Stimulated activated CD4-positive, alpha-beta T cell treated with anti-CD3 and anti-CD28 coated beads, TNF-alpha, amount 100 ng/mL, for 4 hours (primary cell): ENCODE measurements at regions not wholly inside any gene's neighbourhood (a gene's known extent, or its start where the extent isn't known, plus 50 kb on each side); places are given as distances from the start of the nearest gene placed in this dataset.

ENCODE experiments used
- DNase-seq, 3 experiments: peaks; one replicate each; pipeline ENCODE4 v3.0.0-alpha.2; 2020; ENCODE audit warnings: low read depth in 3 of 3

- no peak for DNase-seq
These were observed 111.7 kb upstream of the RPS6KA3 start for GRCh38 chrX:20378233-20378920.

GRCh38 chrX:20374900-20375438, 108.3 kb upstream of the RPS6KA3 start:
- DNase-seq, result no peak

- no peak for DNase-seq
These were observed 107.7 kb upstream of the RPS6KA3 start for GRCh38 chrX:20374450-20374849.

GRCh38 chrX:20373063-20373462, 106.4 kb upstream of the RPS6KA3 start:
- no peak for DNase-seq

GRCh38 chrX:20372533-20372932, 105.8 kb upstream of the RPS6KA3 start:
- DNase-seq, result no peak

- no peak for DNase-seq
These were observed 102.8 kb upstream of the RPS6KA3 start for GRCh38 chrX:20369468-20369867.

- no peak for DNase-seq
These were observed 97.5 kb upstream of the RPS6KA3 start for GRCh38 chrX:20364238-20364637.

- no peak for DNase-seq
These were observed 96.6 kb upstream of the RPS6KA3 start for GRCh38 chrX:20363275-20363674.

- DNase-seq, result no peak
These were observed 95.9 kb upstream of the RPS6KA3 start for GRCh38 chrX:20362268-20363267.

GRCh38 chrX:20361890-20362262, 95.2 kb upstream of the RPS6KA3 start:
- no peak for DNase-seq

GRCh38 chrX:20361081-20361889, 94.6 kb upstream of the RPS6KA3 start:
- DNase-seq, result no peak

- no peak for DNase-seq
These were observed 88.5 kb upstream of the RPS6KA3 start for GRCh38 chrX:20355187-20355586.

- DNase-seq, result no peak
These were observed 87.8 kb upstream of the RPS6KA3 start for GRCh38 chrX:20354505-20354904.

- DNase-seq, result no peak
These were observed 86.2 kb upstream of the RPS6KA3 start for GRCh38 chrX:20352935-20353336.

- DNase-seq, result no peak
These were observed 85.8 kb upstream of the RPS6KA3 start for GRCh38 chrX:20352504-20352903.

GRCh38 chrX:20350596-20350995, 83.9 kb upstream of the RPS6KA3 start:
- no peak for DNase-seq

GRCh38 chrX:20348139-20348538, 81.4 kb upstream of the RPS6KA3 start:
- DNase-seq, result no peak

GRCh38 chrX:20347481-20347880, 80.8 kb upstream of the RPS6KA3 start:
- DNase-seq, result no peak

GRCh38 chrX:20333672-20334071, 67.0 kb upstream of the RPS6KA3 start:
- DNase-seq, result no peak

GRCh38 chrX:20330545-20330944, 63.8 kb upstream of the RPS6KA3 start:
- DNase-seq, result no peak

- DNase-seq, result no peak
These were observed 62.7 kb upstream of the RPS6KA3 start for GRCh38 chrX:20329435-20329834.
